ENCODE measurements at regions not wholly inside any gene's neighbourhood (a gene's known extent, or its start where the extent isn't known, plus 50 kb on each side); places are given as distances from the start of the nearest gene placed in this dataset.

DNA sequence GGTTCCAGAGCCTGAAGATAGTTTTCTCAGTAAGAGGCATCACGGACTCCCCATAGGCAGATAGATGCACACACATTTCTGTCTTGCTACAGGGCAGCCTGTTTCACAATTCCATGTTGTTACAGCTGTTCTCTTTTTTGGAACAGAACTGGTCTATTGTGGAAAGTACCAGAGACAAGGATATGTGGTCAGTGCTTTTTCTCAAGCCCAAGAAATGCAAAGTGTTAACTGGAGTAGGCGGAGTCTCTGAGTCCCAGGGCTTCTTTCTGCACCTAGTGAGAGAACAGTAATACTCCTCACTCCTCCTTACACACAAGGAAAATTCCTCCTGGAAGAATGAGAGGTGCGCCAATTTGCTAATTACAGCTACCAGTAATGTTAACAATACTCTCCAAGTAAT, 141.6 kb upstream of the ARGLU1 start:
- TF ChIP-seq, protein P1, sequence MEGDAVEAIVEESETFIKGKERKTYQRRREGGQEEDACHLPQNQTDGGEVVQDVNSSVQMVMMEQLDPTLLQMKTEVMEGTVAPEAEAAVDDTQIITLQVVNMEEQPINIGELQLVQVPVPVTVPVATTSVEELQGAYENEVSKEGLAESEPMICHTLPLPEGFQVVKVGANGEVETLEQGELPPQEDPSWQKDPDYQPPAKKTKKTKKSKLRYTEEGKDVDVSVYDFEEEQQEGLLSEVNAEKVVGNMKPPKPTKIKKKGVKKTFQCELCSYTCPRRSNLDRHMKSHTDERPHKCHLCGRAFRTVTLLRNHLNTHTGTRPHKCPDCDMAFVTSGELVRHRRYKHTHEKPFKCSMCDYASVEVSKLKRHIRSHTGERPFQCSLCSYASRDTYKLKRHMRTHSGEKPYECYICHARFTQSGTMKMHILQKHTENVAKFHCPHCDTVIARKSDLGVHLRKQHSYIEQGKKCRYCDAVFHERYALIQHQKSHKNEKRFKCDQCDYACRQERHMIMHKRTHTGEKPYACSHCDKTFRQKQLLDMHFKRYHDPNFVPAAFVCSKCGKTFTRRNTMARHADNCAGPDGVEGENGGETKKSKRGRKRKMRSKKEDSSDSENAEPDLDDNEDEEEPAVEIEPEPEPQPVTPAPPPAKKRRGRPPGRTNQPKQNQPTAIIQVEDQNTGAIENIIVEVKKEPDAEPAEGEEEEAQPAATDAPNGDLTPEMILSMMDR (IDR thresholded peaks at IDR 0.05): no peak
- no peak for TF ChIP-seq POLR2A (IDR thresholded peaks at IDR 0.05; ENCODE audit: low read depth)
- peak; percentile 28 to 46 for TF ChIP-seq POLR2AphosphoS5 (IDR thresholded peaks at IDR 0.05)
